ENCODE measurements at regions not wholly inside any gene's neighbourhood (a gene's known extent, or its start where the extent isn't known, plus 50 kb on each side); places are given as distances from the start of the nearest gene placed in this dataset.
A peak's percentile ranks its signal among the peaks of the same experiment; 100 is the strongest.

GRCh38 chr4:66490729-66491128 is 820.4 kb upstream of the EPHA5 start:
- no peaks in the 10 kb centered on the region for H3K36me3 ChIP-seq (ENCODE audit: control insufficient read depth in 2 of 2, extremely low read depth in 1 of 2, insufficient read depth in 2 of 2, low read length in 2 of 2)
- no peaks in the 10 kb centered on the region for H3K79me2 ChIP-seq (ENCODE audit: control insufficient read depth, insufficient read depth, low read length)
- dilution Hi-C loops (cut with MboI; ENCODE audit: extremely low pct_ligation_motif_present, low sequenced_read_pairs) = no loop called here
- H3K4me1 ChIP-seq (ENCODE audit: control insufficient read depth, extremely low read depth, insufficient read depth, low read length) = peaks cover 12% of the 10 kb centered on the region
- H3K9me1 ChIP-seq (ENCODE audit: control insufficient read depth, extremely low read depth, insufficient read depth, low read length) = no peaks in the 10 kb centered on the region
- no peaks in the 10 kb centered on the region for H3K27me3 ChIP-seq (ENCODE audit: control insufficient read depth, extremely low read depth, insufficient read depth, low read length)
- H3K9ac ChIP-seq (ENCODE audit: control insufficient read depth, extremely low read depth, insufficient read depth, low read length) = no peak overlapping the region
- H3K4me2 ChIP-seq (ENCODE audit: control insufficient read depth, extremely low read depth, insufficient read depth, low read depth, low read length) = no peak overlapping the region
- no peak overlapping the region for H3K4me3 ChIP-seq (ENCODE audit: control insufficient read depth in 2 of 3, extremely low read depth in 1 of 3, insufficient read depth in 2 of 3, low read depth in 1 of 3, low read length in 3 of 3)
- H3K27ac ChIP-seq (ENCODE audit: control insufficient read depth, insufficient read depth, low read length) = no peak overlapping the region
- FAIRE-seq (no peak), DNase-seq (ENCODE audit: low read depth, low spot score) (no peak)
- TF ChIP-seq EZH2 (IDR thresholded peaks at IDR 0.05; ENCODE audit: low read length) (no peak), CTCF (optimal IDR thresholded peaks at IDR 0.05 in 1 of 3, IDR thresholded peaks at IDR 0.05 in 1 of 3, conservative IDR thresholded peaks at IDR 0.05 in 1 of 3; ENCODE audit: extremely low read depth in 1 of 3, insufficient read depth in 2 of 3, low read length in 3 of 3) (no peak)
- H3K9me3 ChIP-seq (ENCODE audit: control insufficient read depth, low read depth, low read length) = no peaks in the 10 kb centered on the region
- no peak overlapping the region for H2AFZ ChIP-seq (ENCODE audit: control insufficient read depth, low read length)
- H4K20me1 ChIP-seq (ENCODE audit: control insufficient read depth, extremely low read depth, insufficient read depth, low read length) = no peaks in the 10 kb centered on the region

GRCh38 chr4:66489783-66490452 is 819.6 kb upstream of the EPHA5 start:
- dilution Hi-C loops (cut with MboI; ENCODE audit: extremely low pct_ligation_motif_present, low sequenced_read_pairs) = no loop called here
- no peaks in the 10 kb centered on the region for H4K20me1 ChIP-seq (ENCODE audit: control insufficient read depth, extremely low read depth, insufficient read depth, low read length)
- FAIRE-seq (peak; percentile 90), DNase-seq (ENCODE audit: low read depth, low spot score) (no peak)
- TF ChIP-seq CTCF (optimal IDR thresholded peaks at IDR 0.05 in 1 of 3, IDR thresholded peaks at IDR 0.05 in 1 of 3, conservative IDR thresholded peaks at IDR 0.05 in 1 of 3; ENCODE audit: extremely low read depth in 1 of 3, insufficient read depth in 2 of 3, low read length in 3 of 3) = no peak
- TF ChIP-seq EZH2 (IDR thresholded peaks at IDR 0.05; ENCODE audit: low read length) = no peak
- H2AFZ ChIP-seq (ENCODE audit: control insufficient read depth, low read length) = no peak overlapping the region
- no peaks in the 10 kb centered on the region for H3K27me3 ChIP-seq (ENCODE audit: control insufficient read depth, extremely low read depth, insufficient read depth, low read length)
- no peak overlapping the region for H3K27ac ChIP-seq (ENCODE audit: control insufficient read depth, insufficient read depth, low read length)
- H3K9ac ChIP-seq (ENCODE audit: control insufficient read depth, extremely low read depth, insufficient read depth, low read length) = no peak overlapping the region
- H3K79me2 ChIP-seq (ENCODE audit: control insufficient read depth, insufficient read depth, low read length) = no peaks in the 10 kb centered on the region
- H3K4me2 ChIP-seq (ENCODE audit: control insufficient read depth, extremely low read depth, insufficient read depth, low read depth, low read length) = peak overlapping the region; percentile 46
- H3K4me1 ChIP-seq (ENCODE audit: control insufficient read depth, extremely low read depth, insufficient read depth, low read length) = peaks cover 12% of the 10 kb centered on the region
- no peaks in the 10 kb centered on the region for H3K9me3 ChIP-seq (ENCODE audit: control insufficient read depth, low read depth, low read length)
- H3K4me3 ChIP-seq (ENCODE audit: control insufficient read depth in 2 of 3, extremely low read depth in 1 of 3, insufficient read depth in 2 of 3, low read depth in 1 of 3, low read length in 3 of 3) = no peak overlapping the region
- no peaks in the 10 kb centered on the region for H3K36me3 ChIP-seq (ENCODE audit: control insufficient read depth in 2 of 2, extremely low read depth in 1 of 2, insufficient read depth in 2 of 2, low read length in 2 of 2)
- no peaks in the 10 kb centered on the region for H3K9me1 ChIP-seq (ENCODE audit: control insufficient read depth, extremely low read depth, insufficient read depth, low read length)

Measured in keratinocyte (primary cell).